HL-60 (cell line): ENCODE measurements at regions not wholly inside any gene's neighbourhood (a gene's known extent, or its start where the extent isn't known, plus 50 kb on each side); places are given as distances from the start of the nearest gene placed in this dataset.

Experiments used
- DNase-seq, 2 experiments: peaks; one replicate each; pipeline ENCODE4 v3.0.0-alpha.2; 2010 to 2020; ENCODE audit warnings: low read depth in 1 of 2, low spot score in 1 of 2
- H3K27ac ChIP-seq: fragments of 250-450 bp; sonication (Bioruptor Pico); replicated peaks from 2 replicates; pipeline ENCODE4 v1.5.1; 2020; ENCODE audit warnings: mild to moderate bottlenecking, moderate library complexity
- H3K27me3 ChIP-seq: fragments of 250-450 bp; sonication (Bioruptor Pico); 2 replicates; pipeline ENCODE4 v1.5.1; 2021; ENCODE audit warnings: mild to moderate bottlenecking, moderate library complexity; ENCODE audit not compliant: insufficient read depth, poor library complexity, severe bottlenecking
- H3K4me3 ChIP-seq: replicated peaks from 2 replicates; pipeline ENCODE4 v1.5.1; 2011; ENCODE audit warnings: mild to moderate bottlenecking, control low read depth, low read length; ENCODE audit not compliant: insufficient read depth
- CTCF ChIP-seq: IDR thresholded peaks from one replicate; pipeline ENCODE4 v1.5.1; 2011; ENCODE audit warnings: low read length, control low read depth, inconsistent platforms; ENCODE audit not compliant: insufficient read depth
- GABPA ChIP-seq: IDR thresholded peaks from 2 replicates; pipeline ENCODE4 v1.6.1; 2012; ENCODE audit warnings: low read depth
- POLR2AphosphoS5 ChIP-seq: IDR thresholded peaks from 2 replicates; pipeline ENCODE4 v1.6.1; 2012; ENCODE audit warnings: low read depth
- REST ChIP-seq: IDR thresholded peaks from 2 replicates; pipeline ENCODE4 v1.6.1; 2012; ENCODE audit warnings: low read depth; ENCODE audit not compliant: insufficient replicate concordance
- SPI1 ChIP-seq: IDR thresholded peaks from 2 replicates; pipeline ENCODE4 v1.6.1; 2012; ENCODE audit warnings: low read depth, mild to moderate bottlenecking, borderline replicate concordance

GRCh38 chr13:64716936-64717335 lies 2513.2 kb downstream of the PCDH9 start:
- no peak for TF ChIP-seq POLR2AphosphoS5
- no peak for TF ChIP-seq REST
- no peak for TF ChIP-seq SPI1
- no peak overlapping the region for H3K27ac ChIP-seq
- DNase-seq = no peak

GRCh38 chr13:64709079-64709478 lies 2521.1 kb downstream of the PCDH9 start:
- Histone ChIP-seq H3K27ac (no peak overlapping the region), H3K27me3 (no peaks in the 10 kb centered on the region), H3K4me3 (no peak overlapping the region)
- TF ChIP-seq CTCF (no peak), POLR2AphosphoS5 (no peak), GABPA (no peak), SPI1 (no peak), REST (no peak)
- no peak for DNase-seq

More at GRCh38 chr13:64716936-64717335, 2513.2 kb downstream of the PCDH9 start:
- no peak overlapping the region for H3K4me3 ChIP-seq
- H3K27me3 ChIP-seq = no peaks in the 10 kb centered on the region

- Histone ChIP-seq H3K27me3 (no peaks in the 10 kb centered on the region), H3K27ac (no peak overlapping the region), H3K4me3 (no peak overlapping the region)
- no peak for TF ChIP-seq POLR2AphosphoS5
- no peak for TF ChIP-seq REST
- no peak for DNase-seq
Measured at GRCh38 chr13:64704121-64704649, 2526.0 kb downstream of the PCDH9 start.

GRCh38 chr13:64697226-64697625 lies 2532.9 kb downstream of the PCDH9 start:
- Histone ChIP-seq H3K4me3 (no peak overlapping the region), H3K27me3 (no peaks in the 10 kb centered on the region), H3K27ac (no peak overlapping the region)
- DNase-seq = no peak
- TF ChIP-seq POLR2AphosphoS5 (no peak), GABPA (no peak), SPI1 (no peak), CTCF (no peak), REST (no peak)
